Caco-2 (cell line): ENCODE measurements at regions not wholly inside any gene's neighbourhood (a gene's known extent, or its start where the extent isn't known, plus 50 kb on each side); places are given as distances from the start of the nearest gene placed in this dataset.
"Not testable (repeated sequence)": the region's sequence is repeated elsewhere in the genome, so short reads cannot be mapped to it uniquely, and the experiment has no call there.

Source experiments
- BruUV-seq: library from RNA; stranded (reverse); fragments of 400-500 nt; replicated peaks from 2 replicates; lab custom pipeline; 2021; lab: Mats Ljungman, UMichigan
- CTCF ChIA-PET: fragments of 300-600 bp; sonication (Branson Sonifier 250); formaldehyde crosslinking; loops from one replicate; lab custom pipeline; 2022; ENCODE audit warnings: antibody characterized with exemption; lab: Charles Lee
- POLR2A ChIA-PET: fragments of 300-600 bp; sonication (Branson Sonifier 250); formaldehyde crosslinking; loops from one replicate; lab custom pipeline; 2022; ENCODE audit warnings: antibody characterized with exemption; lab: Charles Lee
- DNase-seq, 2 experiments: peaks; one replicate each; pipeline versions ENCODE4 v3.0.0 to v3.0.0-alpha.2; 2020 to 2022
- H3K27me3 ChIP-seq: replicated peaks from 2 replicates; pipeline ENCODE4 v1.6.0; 2011; ENCODE audit warnings: low read length; ENCODE audit not compliant: control insufficient read depth, insufficient read depth
- H3K36me3 ChIP-seq: 2 replicates; pipeline ENCODE4 v1.5.1; 2011; ENCODE audit warnings: low read length; ENCODE audit not compliant: control insufficient read depth, insufficient read depth
- H3K4me1 ChIP-seq: fragments of 250-450 bp; sonication (Bioruptor Pico); 2 replicates; pipeline ENCODE4 v1.5.1; 2020; ENCODE audit warnings: mild to moderate bottlenecking
- H3K4me3 ChIP-seq: 2 replicates; pipeline ENCODE4 v1.5.1; 2011; ENCODE audit warnings: low read depth, mild to moderate bottlenecking, control low read depth, low read length
- H3K9me3 ChIP-seq: fragments of 250-450 bp; sonication (Bioruptor Pico); 2 replicates; pipeline ENCODE4 v1.5.1; 2020; ENCODE audit warnings: mild to moderate bottlenecking, moderate library complexity
- H3K27ac Mint-ChIP-seq: one replicate; pipeline ENCODE4 v1.8.0; 2022; ENCODE audit warnings: mixed read lengths; ENCODE audit not compliant: unreplicated experiment
- H3K27me3 Mint-ChIP-seq: one replicate; pipeline ENCODE4 v1.8.0; 2022; ENCODE audit warnings: mixed read lengths; ENCODE audit not compliant: insufficient read depth, unreplicated experiment
- H3K36me3 Mint-ChIP-seq: one replicate; pipeline ENCODE4 v1.8.0; 2022; ENCODE audit warnings: mild to moderate bottlenecking, mixed read lengths; ENCODE audit not compliant: insufficient read depth, unreplicated experiment
- H3K4me1 Mint-ChIP-seq: one replicate; pipeline ENCODE4 v1.8.0; 2022; ENCODE audit warnings: low read depth, mixed read lengths; ENCODE audit not compliant: unreplicated experiment
- H3K4me3 Mint-ChIP-seq: one replicate; pipeline ENCODE4 v1.8.0; 2022; ENCODE audit warnings: mild to moderate bottlenecking, moderate library complexity, mixed read lengths; ENCODE audit not compliant: unreplicated experiment
- H3K9me3 Mint-ChIP-seq: one replicate; pipeline ENCODE4 v1.8.0; 2022; ENCODE audit warnings: mixed read lengths; ENCODE audit not compliant: unreplicated experiment
- intact Hi-C: fragments of 100-400 bp; cut with micrococcal nuclease; formaldehyde crosslinking; loops from one replicate; pipeline ENCODE4 v1.10.0; 2022; ENCODE audit not compliant: unreplicated experiment
- TF ChIP-seq, protein P1 (sequence below), 2 experiments: fragments of 200-600 bp in 1 of 2; IDR thresholded peaks; 1 replicate in 1 of 2; 2 replicates in 1 of 2; pipeline versions ENCODE4 v1.5.1 to v1.8.0; 2011 to 2022; ENCODE audit warnings: antibody characterized with exemption in 1 of 2, control low read depth in 1 of 2, inconsistent platforms in 1 of 2, low read depth in 1 of 2, low read length in 1 of 2, mild to moderate bottlenecking in 1 of 2, moderate library complexity in 1 of 2; ENCODE audit not compliant: insufficient read depth in 1 of 2, severe bottlenecking in 1 of 2, unreplicated experiment in 1 of 2

DNA sequence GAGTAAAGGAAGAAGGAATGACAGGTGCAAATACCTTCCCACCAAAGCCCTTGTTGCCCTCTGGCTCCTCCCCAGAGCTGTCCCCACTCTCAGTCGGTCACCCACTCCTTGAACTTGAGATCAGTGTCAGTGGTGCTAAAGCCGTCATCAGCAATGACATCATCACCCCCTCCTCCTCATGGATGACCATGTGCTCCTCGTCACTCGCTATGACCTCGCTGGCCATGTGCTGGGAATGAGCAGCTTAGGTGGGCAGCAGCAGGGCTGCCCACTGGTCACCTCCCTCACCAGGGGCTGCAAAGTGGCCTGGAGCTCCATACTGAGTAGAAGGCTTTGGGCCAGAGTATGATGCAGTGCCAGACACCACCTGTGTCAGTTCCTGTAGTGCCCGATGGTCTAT lies 153.1 kb upstream of the CDK13 start:
- CTCF ChIA-PET, H3K4me1 ChIP-seq, H3K4me1 Mint-ChIP-seq, H3K9me3 ChIP-seq, H3K4me3 ChIP-seq, H3K27me3 ChIP-seq, BruUV-seq, DNase-seq, H3K27ac Mint-ChIP-seq, POLR2A ChIA-PET, H3K4me3 Mint-ChIP-seq, intact Hi-C loops, H3K36me3 ChIP-seq, H3K27me3 Mint-ChIP-seq, H3K9me3 Mint-ChIP-seq: not testable (repeated sequence)
- H3K36me3 Mint-ChIP-seq = peaks cover 13% of the 10 kb centered on the region

DNA sequence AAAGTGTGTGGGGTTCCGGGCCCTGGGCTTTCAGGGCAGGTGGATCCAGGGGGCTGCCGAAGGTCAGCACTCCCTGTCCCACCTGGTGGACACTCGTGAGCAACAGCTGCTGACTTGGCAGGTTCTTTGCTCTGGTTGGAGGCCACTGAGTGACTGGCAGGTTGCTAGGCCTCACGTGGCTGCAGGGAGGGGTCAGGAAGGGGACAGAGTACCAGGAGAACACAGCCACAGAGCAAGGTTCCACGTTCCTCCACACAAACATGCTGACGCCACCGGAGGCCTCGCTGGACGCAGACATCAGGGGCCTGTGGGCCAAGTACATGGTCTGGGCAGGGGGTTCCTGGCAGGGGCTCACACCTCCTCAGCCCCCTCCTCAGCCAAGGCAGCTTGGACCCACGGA lies 152.0 kb upstream of the CDK13 start:
- intact Hi-C loops, DNase-seq, H3K4me3 ChIP-seq, H3K9me3 ChIP-seq, CTCF ChIA-PET, POLR2A ChIA-PET, H3K27ac Mint-ChIP-seq, BruUV-seq, H3K36me3 ChIP-seq, H3K4me1 ChIP-seq, H3K4me3 Mint-ChIP-seq, H3K9me3 Mint-ChIP-seq, H3K27me3 ChIP-seq, H3K27me3 Mint-ChIP-seq: not testable (repeated sequence)
- H3K4me1 Mint-ChIP-seq = peaks cover 13% of the 10 kb centered on the region
- peaks cover 12% of the 10 kb centered on the region for H3K36me3 Mint-ChIP-seq

- intact Hi-C loops = no loop called here
- DNase-seq = no peak
- Histone ChIP-seq H3K9me3 (no peaks in the 10 kb centered on the region), H3K4me3 (no peak overlapping the region), H3K4me1 (no peaks in the 10 kb centered on the region), H3K27me3 (no peaks in the 10 kb centered on the region), H3K36me3 (no peaks in the 10 kb centered on the region)
- no peaks in the 10 kb centered on the region for H3K4me1 Mint-ChIP-seq
- no peaks in the 10 kb centered on the region for H3K9me3 Mint-ChIP-seq
- H3K27ac Mint-ChIP-seq = no peak overlapping the region
- TF ChIP-seq, protein P1, sequence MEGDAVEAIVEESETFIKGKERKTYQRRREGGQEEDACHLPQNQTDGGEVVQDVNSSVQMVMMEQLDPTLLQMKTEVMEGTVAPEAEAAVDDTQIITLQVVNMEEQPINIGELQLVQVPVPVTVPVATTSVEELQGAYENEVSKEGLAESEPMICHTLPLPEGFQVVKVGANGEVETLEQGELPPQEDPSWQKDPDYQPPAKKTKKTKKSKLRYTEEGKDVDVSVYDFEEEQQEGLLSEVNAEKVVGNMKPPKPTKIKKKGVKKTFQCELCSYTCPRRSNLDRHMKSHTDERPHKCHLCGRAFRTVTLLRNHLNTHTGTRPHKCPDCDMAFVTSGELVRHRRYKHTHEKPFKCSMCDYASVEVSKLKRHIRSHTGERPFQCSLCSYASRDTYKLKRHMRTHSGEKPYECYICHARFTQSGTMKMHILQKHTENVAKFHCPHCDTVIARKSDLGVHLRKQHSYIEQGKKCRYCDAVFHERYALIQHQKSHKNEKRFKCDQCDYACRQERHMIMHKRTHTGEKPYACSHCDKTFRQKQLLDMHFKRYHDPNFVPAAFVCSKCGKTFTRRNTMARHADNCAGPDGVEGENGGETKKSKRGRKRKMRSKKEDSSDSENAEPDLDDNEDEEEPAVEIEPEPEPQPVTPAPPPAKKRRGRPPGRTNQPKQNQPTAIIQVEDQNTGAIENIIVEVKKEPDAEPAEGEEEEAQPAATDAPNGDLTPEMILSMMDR (IDR thresholded peaks at IDR 0.05; ENCODE audit: insufficient read depth in 1 of 2, low read depth in 1 of 2, low read length in 1 of 2, severe bottlenecking in 1 of 2, unreplicated experiment in 1 of 2) = no peak
- H3K36me3 Mint-ChIP-seq = no peaks in the 10 kb centered on the region
- no TSS peak for BruUV-seq
- no peak overlapping the region for H3K4me3 Mint-ChIP-seq
- ChIA-PET POLR2A (no interaction called here), CTCF (no interaction called here)
- H3K27me3 Mint-ChIP-seq = peaks cover 9% of the 10 kb centered on the region
These were observed 141.1 kb upstream of the CDK13 start for GRCh38 chr7:39808796-39809481.

- Histone ChIP-seq H3K9me3 (no peaks in the 10 kb centered on the region), H3K27me3 (no peaks in the 10 kb centered on the region), H3K4me1 (no peaks in the 10 kb centered on the region), H3K4me3 (no peak overlapping the region), H3K36me3 (no peaks in the 10 kb centered on the region)
- Mint-ChIP-seq H3K36me3 (no peaks in the 10 kb centered on the region), H3K4me1 (no peaks in the 10 kb centered on the region), H3K4me3 (peak overlapping the region; percentile 22), H3K9me3 (no peaks in the 10 kb centered on the region), H3K27ac (no peak overlapping the region), H3K27me3 (peaks cover 16% of the 10 kb centered on the region)
- BruUV-seq = no TSS peak
- ChIA-PET CTCF (interaction anchor here (0.5 to 1.1 kb wide), 3 partner anchors 22 to 298 kb away, joined by 3 to 4 read pairs (median 4); no protein-coding TSS in a partner anchor), POLR2A (no interaction called here)
- DNase-seq = peak in 1 of 2 experiments; percentile 36
- intact Hi-C loops = no loop called here
- TF ChIP-seq, protein P1 (IDR thresholded peaks at IDR 0.05; ENCODE audit: insufficient read depth in 1 of 2, low read depth in 1 of 2, low read length in 1 of 2, severe bottlenecking in 1 of 2, unreplicated experiment in 1 of 2) = peak in 1 of 2 experiments; percentile 10
These were observed 139.8 kb upstream of the CDK13 start for GRCh38 chr7:39810204-39810642.
